Choroid plexus epithelial cell (primary cell): ENCODE measurements at regions not wholly inside any gene's neighbourhood (a gene's known extent, or its start where the extent isn't known, plus 50 kb on each side); places are given as distances from the start of the nearest gene placed in this dataset.

Experiments used
- DNase-seq: peaks from one replicate; pipeline ENCODE4 v3.0.0-alpha.2; 2010; ENCODE audit warnings: low read depth
- H3K4me3 ChIP-seq: 2 replicates; pipeline ENCODE4 v1.5.1; 2011; ENCODE audit warnings: low read depth, mild to moderate bottlenecking, control low read depth, low read length, moderate library complexity
- TF ChIP-seq, protein P1 (sequence below): conservative IDR thresholded peaks from 2 replicates; pipeline ENCODE4 v1.5.1; 2011; ENCODE audit warnings: low read depth, mild to moderate bottlenecking, control low read depth, inconsistent platforms, low read length, moderate library complexity

DNA sequence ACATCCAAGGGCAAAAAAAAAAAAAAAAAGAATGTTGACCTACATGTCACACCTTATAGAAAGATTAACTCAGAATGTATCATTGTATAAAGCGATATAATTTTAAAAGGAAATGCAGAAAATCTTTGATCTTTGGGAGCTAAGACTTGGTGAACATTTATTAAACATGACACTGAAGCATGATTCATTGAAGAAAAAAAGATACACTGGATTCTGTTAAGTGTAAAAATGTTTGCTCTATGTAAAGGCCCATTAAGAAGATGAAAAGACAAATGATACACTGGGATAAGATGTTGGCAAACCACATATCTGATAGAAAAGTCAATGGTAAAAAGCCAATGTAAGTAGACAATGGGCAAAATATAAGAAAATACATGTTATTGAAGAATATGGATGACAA is 1131.0 kb downstream of the AACS start:
- no peak overlapping the region for H3K4me3 ChIP-seq
- TF ChIP-seq, protein P1, sequence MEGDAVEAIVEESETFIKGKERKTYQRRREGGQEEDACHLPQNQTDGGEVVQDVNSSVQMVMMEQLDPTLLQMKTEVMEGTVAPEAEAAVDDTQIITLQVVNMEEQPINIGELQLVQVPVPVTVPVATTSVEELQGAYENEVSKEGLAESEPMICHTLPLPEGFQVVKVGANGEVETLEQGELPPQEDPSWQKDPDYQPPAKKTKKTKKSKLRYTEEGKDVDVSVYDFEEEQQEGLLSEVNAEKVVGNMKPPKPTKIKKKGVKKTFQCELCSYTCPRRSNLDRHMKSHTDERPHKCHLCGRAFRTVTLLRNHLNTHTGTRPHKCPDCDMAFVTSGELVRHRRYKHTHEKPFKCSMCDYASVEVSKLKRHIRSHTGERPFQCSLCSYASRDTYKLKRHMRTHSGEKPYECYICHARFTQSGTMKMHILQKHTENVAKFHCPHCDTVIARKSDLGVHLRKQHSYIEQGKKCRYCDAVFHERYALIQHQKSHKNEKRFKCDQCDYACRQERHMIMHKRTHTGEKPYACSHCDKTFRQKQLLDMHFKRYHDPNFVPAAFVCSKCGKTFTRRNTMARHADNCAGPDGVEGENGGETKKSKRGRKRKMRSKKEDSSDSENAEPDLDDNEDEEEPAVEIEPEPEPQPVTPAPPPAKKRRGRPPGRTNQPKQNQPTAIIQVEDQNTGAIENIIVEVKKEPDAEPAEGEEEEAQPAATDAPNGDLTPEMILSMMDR, result no peak
- no peak for DNase-seq

DNA sequence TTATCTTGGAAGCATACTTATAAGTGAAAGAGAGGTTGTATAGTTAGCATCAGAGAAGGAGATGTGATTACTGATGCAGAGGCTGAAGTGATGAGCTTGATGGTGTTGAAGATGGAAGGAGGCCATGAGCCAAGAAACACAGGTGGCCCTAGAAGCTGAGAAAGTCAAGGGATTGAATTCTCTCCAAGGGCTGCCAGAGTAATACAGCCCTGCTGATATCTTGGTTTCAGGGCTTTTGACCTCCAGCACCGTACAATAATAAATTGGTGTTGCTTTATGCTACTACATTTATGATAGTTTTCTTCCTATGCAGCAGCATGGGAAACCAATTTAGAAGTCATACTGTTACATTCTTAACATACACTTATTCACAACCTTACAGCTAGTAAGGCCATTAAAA is 1133.3 kb downstream of the AACS start:
- TF ChIP-seq, protein P1, result no peak
- H3K4me3 ChIP-seq, result no peak overlapping the region
- DNase-seq, result no peak

DNA sequence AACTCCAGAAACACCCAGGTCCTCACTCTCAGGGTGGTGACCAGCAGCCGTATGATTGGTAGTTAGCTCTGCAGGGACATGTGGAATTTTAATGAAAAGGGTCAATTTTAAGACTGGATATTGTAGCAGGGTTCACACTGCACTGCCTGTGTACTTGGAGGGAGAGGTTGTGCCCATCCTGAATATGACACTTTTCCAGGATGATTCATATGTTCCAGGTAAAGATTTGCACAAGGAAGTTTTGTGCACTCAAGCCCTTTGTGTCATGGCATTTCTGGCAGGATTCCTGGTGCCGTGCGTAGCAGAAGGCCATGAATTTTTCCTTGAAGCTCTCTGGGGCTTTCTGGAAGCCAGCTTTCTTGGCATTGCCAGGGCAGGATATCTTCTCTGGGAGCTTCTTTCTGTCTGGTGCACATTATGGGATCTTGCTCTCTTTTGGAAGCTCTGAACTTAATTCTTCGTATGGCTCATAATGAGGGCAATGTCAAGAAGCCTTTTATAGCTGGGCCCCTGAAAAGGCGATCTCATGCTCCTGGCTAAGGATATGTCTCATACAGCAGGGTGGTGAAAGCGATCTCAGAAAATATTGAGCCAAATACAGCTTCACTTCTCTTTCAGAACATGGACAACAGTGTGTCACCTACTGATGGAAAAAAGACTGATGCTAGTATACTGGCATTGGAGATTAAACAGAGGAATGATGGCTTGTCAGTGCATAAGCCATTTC is 1133.9 kb downstream of the AACS start:
- no peak for DNase-seq
- TF ChIP-seq, protein P1, result no peak
- H3K4me3 ChIP-seq, result no peak overlapping the region

DNA sequence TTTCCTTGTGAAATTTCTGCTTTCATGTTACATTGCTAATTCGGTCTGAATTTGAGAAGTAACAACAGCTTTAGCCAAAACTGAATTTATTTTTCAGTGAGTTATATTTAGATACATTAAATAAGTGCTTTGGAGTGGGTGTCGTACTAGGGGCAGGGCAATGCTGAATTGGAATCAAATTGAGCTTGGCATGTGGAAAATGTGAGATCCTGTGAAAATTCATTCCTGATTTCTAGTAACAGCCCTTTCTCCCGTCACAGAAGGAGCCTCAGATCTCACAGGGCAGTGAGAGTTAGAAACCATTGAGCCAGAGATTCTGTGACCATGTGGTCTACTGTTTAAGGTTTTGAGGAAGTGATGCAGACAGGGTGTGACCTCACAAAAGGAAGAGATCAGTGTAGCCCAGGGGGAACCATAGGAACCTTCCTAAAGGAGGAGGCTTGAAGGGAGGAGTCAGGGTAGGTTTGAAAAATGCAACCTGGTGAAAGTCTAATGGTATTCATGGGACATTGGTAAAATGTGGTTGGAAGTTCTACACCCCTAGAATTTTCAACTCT is 1136.8 kb downstream of the AACS start:
- H3K4me3 ChIP-seq, result no peak overlapping the region
- no peak for DNase-seq
- TF ChIP-seq, protein P1, result no peak

DNA sequence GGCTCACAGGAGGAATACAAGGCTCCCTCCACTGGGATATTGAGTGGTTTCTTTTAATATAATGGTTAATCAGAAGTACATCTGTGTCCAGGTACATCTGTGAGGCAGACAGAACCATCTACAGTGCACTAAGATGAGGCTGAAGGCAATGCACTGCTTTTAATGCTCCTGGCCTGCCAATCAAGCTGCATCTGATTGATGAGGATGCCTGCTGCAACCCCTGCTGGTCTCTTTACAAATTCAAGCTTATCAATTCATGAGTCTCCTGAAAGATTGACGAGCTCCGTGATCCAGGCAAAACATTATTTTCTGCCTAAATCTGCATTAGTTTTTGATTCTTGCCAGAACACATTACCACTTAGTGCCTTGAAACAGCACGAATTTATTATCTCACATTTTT is 1139.1 kb downstream of the AACS start:
- H3K4me3 ChIP-seq, result no peak overlapping the region
- TF ChIP-seq, protein P1, result no peak
- DNase-seq, result no peak

- TF ChIP-seq, protein P1, result no peak
- no peak overlapping the region for H3K4me3 ChIP-seq
These were observed 1144.8 kb downstream of the AACS start for GRCh38 chr12:126210026-126210425.

GRCh38 chr12:126210448-126210847 is 1145.2 kb downstream of the AACS start:
- DNase-seq, result no peak
- H3K4me3 ChIP-seq, result no peak overlapping the region
- TF ChIP-seq, protein P1, result no peak

More at GRCh38 chr12:126210026-126210425, 1144.8 kb downstream of the AACS start:
- DNase-seq, result no peak
